Spleen (tissue), 7 donors: ENCODE measurements at regions not wholly inside any gene's neighbourhood (a gene's known extent, or its start where the extent isn't known, plus 50 kb on each side); places are given as distances from the start of the nearest gene placed in this dataset.

Source experiments
- POLR2A ChIP-seq, 3 donors: fragments of 450-650 bp; IDR thresholded peaks; one replicate each; pipeline ENCODE4 v1.5.1; 2017; ENCODE audit warnings: antibody characterized with exemption in 3 of 3, mild to moderate bottlenecking in 1 of 3
- TF ChIP-seq, protein P1 (sequence below), 11 experiments: fragments of 200-600 bp in 7 of 11; fragments of 450-650 bp in 4 of 11; sonication (generic) in 4 of 11; IDR thresholded peaks in 8 of 11; conservative IDR thresholded peaks in 3 of 11; 1 replicate in 7 of 11; 2 replicates in 4 of 11; pipeline versions ENCODE4 v1.4.0 to v1.8.0; 2016 to 2021; ENCODE audit warnings: antibody characterized with exemption in 11 of 11, inconsistent platforms in 4 of 11, mild to moderate bottlenecking in 1 of 11
- donor health status: DM: no; HTN: no; CAD: no; lungs with moderate emphysema.
- donor health status: DM: no; HTN: no; CAD: no.
- donor health status: DM: no; HTN: no; CAD: no.

DNA sequence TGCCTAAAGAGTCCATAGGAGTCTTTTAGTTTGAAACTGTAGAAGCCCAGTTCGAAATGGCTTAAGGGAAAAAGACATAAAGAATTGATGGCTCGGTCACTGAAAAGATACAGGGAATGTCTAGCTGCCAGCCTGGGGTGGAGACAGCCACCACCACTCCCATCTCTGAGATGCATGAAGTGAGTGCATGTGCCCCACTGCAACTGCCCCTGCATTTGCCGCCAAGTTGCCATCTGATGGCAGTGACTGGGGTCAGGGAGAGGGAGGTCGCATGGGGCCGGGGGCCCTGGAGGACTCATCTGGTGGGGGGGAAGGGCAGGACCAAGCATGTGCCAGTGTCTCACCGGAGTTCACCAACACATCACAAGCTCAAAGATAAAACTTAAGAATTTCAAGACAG lies 385.8 kb upstream of the SULF2 start:
- TF ChIP-seq, protein P1, sequence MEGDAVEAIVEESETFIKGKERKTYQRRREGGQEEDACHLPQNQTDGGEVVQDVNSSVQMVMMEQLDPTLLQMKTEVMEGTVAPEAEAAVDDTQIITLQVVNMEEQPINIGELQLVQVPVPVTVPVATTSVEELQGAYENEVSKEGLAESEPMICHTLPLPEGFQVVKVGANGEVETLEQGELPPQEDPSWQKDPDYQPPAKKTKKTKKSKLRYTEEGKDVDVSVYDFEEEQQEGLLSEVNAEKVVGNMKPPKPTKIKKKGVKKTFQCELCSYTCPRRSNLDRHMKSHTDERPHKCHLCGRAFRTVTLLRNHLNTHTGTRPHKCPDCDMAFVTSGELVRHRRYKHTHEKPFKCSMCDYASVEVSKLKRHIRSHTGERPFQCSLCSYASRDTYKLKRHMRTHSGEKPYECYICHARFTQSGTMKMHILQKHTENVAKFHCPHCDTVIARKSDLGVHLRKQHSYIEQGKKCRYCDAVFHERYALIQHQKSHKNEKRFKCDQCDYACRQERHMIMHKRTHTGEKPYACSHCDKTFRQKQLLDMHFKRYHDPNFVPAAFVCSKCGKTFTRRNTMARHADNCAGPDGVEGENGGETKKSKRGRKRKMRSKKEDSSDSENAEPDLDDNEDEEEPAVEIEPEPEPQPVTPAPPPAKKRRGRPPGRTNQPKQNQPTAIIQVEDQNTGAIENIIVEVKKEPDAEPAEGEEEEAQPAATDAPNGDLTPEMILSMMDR (IDR thresholded peaks at IDR 0.05 in 8 of 11, conservative IDR thresholded peaks at IDR 0.05 in 3 of 11): no peak
- no peak for TF ChIP-seq POLR2A (IDR thresholded peaks at IDR 0.05)
